GM19025 (cell line): ENCODE measurements at regions not wholly inside any gene's neighbourhood (a gene's known extent, or its start where the extent isn't known, plus 50 kb on each side); places are given as distances from the start of the nearest gene placed in this dataset.
A peak's percentile ranks its signal among the peaks of the same experiment; 100 is the strongest.
"Not testable (repeated sequence)": the region's sequence is repeated elsewhere in the genome, so short reads cannot be mapped to it uniquely, and the experiment has no call there.

Source experiments
- ATAC-seq: cut with Tn5 transposase; IDR thresholded peaks from one replicate; pipeline ENCODE4 v1.9.1; 2021; ENCODE audit warnings: mild to moderate bottlenecking, low read depth, moderate library complexity; ENCODE audit not compliant: unreplicated experiment

- no peak for ATAC-seq
These were observed 231.0 kb upstream of the RASGRP1 start for GRCh38 chr15:38795471-38796245.

GRCh38 chr15:38796589-38796988, 232.0 kb upstream of the RASGRP1 start:
- no peak for ATAC-seq

DNA sequence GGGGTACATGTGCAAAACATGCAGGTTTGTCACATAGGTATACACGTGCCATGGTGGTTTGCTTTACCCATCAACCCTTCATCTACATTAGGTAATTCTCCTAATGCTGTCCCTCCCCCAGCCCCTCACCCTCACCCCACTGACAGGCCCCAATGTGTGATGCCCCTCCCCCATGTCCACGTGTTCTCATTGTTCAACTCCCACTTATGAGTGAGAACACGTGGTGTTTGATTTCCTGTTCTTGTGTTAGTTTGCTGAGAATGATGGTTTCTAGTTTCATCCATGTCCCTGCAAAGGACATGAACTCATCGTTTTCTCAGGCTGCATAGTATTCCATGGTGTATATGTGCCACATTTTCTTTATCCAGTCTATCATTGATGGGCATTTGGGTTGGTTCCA, 232.9 kb upstream of the RASGRP1 start:
- not testable (repeated sequence) for ATAC-seq

DNA sequence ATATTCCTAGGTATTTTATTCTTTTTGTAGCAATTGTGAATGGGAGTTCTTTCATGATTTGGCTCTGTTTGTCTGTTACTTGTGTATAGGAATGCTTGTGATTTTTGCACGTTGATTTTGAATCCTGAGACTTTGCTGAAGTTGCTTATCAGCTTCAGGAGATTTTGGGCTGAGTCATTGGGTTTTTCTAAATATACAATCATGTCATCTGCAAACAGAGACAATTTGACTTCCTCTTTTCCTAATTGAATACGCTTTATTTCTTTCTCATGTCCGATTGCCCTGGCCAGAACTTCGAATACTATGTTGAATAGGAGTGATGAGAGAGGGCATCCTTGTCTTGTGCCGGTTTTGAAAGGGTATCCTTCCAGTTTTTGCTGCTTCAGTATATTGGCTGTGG, 234.6 kb upstream of the RASGRP1 start:
- ATAC-seq: not testable (repeated sequence)

DNA sequence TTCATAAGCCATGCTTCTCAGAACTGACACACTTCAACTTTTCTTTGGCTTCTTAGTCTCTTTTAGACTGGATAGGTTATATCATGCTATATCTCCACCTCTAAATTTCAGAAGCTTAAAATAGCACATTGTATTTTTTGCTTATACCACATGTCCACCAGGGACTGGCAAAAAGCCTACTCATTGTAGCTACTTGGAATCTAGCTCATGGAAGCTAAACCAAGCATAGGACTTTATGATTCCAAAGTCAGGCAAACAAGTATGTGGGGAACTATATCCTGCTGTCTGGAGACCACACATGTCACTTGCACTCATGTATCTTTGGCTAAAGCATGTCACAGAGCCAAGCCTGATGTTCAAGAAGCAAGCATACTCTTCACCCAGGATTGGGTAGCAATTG, 245.0 kb upstream of the RASGRP1 start:
- no peak for ATAC-seq

DNA sequence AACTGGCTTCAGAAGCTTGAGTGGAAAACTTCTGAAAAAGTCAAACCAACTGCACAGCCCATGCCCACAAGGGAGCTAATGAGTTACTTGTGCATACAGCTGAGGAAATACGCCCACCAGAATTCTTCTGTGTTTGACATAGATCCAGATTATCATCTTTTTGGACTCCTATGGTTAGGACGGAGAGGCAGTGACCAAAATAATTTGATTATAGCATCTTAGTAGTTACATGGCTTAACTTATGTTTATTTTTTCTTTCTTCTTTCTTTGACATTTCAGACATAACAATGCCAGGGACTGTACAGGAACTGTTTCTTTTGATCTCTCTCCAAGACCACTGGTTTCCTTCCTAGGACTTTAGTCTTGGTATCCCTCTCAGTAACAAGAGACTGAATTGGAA, 246.1 kb upstream of the RASGRP1 start:
- no peak for ATAC-seq

GRCh38 chr15:38814254-38814653, 249.6 kb upstream of the RASGRP1 start:
- ATAC-seq: not testable (repeated sequence)

- ATAC-seq: no peak
These were observed 250.3 kb upstream of the RASGRP1 start for GRCh38 chr15:38814891-38815290.

DNA sequence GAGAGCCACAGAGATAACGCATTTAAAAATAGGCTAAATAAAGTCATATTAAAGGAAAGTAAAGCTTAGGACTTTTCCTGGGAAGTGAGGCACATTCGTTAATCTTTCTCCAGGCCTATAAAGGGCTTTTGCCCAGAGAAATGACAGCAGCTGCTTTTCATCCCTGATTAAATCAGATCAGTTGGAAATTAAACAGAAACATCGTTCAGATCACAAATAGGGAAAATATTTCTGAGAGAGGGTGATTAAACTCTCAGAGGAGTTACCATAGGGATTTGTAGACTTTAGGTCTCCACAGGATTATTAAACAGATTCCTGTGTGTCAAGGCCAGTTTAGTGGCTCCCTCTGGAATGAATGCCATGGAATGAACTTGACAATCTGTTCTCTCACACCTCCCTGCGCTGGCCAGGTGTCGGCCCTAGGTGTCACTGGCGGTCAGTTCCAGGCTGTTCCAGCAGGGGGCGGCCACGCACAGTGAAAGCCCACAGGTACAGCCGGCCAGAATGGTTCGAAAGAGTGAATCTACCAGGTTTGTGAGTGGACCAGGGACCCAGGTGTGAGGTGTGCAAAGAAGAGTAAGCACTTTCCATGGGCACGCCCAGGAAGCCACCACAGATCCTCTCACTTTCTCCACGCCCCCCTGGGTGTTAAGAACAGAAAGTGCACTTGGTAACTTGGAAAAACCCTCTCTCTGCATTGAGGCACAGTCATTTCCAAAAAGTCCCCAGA, 253.0 kb upstream of the RASGRP1 start:
- peak; percentile 81 for ATAC-seq

DNA sequence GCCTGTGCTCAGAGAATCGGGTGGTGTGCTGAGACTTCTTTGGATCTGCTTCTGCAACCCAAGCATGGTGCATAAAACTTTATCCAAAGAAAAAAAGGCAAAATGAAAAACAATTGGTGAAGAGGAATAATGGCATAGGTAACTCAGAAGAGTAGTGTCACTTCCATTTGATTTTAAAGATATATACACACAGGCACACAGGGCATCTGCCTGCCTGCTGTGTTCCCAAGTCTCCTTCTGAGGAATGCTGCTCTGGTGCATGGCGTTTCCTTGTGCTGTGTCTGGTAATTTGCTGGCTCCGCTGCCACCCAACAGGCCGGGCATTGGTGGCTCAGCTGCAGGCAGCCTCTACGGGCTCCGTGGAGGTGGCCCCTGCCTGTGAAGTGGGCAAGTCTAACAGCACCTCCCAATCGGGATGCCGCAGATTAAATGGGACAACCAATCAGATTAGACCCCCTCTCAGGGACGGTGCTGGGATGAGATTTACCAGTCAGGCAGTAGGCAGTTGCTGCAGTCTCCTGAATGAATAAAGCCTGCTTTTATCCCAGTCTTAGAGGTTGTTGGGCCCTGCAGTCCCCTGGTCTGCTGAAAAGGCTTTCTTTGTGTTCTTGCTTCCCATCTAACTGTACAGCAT, 253.7 kb upstream of the RASGRP1 start:
- ATAC-seq: peak; percentile 15

- no peak for ATAC-seq
These were observed 254.9 kb upstream of the RASGRP1 start for GRCh38 chr15:38819387-38819950.

- no peak for ATAC-seq
These were observed 258.6 kb upstream of the RASGRP1 start for GRCh38 chr15:38823263-38823662.

DNA sequence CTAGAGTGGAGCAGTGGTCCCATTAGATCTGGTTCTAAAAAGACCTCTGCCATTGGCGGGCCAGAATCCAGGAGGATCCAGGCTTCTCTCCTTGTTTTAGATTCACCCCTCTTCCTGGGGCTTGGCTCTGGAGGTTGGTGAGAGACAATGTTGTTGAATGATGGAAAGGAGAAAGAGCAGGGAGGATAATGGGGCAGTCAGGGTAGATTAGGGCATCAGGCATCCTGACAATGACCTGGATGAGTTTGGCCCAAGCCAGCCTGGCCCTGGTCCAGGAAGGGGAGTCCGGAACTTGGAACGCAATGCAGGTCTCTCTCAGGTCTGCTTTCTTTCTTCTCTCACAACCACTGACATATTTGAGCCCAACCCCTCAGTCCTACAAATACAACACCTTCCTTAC, 260.1 kb upstream of the RASGRP1 start:
- ATAC-seq: no peak

DNA sequence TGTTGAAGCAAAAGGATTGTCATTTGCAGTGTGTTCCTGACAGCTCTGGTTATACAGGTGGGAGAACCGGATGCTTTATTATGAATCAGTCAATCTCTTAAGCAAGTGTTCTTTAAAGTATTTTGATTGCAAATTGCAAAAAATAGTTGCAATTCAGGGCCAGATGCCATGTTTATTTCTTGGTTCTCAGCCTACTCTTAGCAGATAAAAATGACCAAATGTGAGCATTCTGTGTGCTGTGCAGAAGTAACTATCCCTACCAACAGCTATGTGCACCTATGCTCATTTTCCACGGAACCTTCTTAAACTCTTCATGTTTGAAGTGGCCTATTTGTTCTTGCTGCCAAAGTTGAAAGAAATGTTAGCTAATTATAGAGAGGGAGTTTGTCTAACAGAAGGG, 262.3 kb upstream of the RASGRP1 start:
- no peak for ATAC-seq

DNA sequence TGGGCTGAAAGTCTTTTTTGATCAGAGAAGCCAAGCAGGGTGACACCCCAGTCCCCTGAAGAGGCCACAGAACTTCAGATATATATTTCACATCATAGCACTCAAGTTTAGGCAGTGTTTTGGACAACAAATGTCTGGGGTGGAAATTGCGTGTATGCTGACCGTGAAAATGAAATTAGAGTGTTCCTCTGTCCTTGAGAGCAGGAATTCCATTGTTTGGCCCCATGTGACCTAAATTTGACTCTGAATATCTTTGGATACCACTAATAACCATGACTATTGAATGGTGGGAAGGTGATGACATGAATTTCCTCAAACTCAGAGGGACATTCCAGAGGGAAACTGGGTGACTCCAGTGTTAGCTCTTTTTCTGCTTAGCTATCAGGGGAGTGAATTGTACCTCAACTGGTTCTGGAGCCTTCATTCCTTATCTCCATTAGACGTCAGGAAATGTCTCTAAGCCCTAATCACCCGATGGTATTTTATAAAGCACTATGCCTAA, 263.5 kb upstream of the RASGRP1 start:
- ATAC-seq: no peak

GRCh38 chr15:38829086-38829485, 264.5 kb upstream of the RASGRP1 start:
- ATAC-seq: no peak

GRCh38 chr15:38842226-38842625, 277.6 kb upstream of the RASGRP1 start:
- ATAC-seq: no peak

GRCh38 chr15:38843051-38843501, 278.5 kb upstream of the RASGRP1 start:
- ATAC-seq: no peak

DNA sequence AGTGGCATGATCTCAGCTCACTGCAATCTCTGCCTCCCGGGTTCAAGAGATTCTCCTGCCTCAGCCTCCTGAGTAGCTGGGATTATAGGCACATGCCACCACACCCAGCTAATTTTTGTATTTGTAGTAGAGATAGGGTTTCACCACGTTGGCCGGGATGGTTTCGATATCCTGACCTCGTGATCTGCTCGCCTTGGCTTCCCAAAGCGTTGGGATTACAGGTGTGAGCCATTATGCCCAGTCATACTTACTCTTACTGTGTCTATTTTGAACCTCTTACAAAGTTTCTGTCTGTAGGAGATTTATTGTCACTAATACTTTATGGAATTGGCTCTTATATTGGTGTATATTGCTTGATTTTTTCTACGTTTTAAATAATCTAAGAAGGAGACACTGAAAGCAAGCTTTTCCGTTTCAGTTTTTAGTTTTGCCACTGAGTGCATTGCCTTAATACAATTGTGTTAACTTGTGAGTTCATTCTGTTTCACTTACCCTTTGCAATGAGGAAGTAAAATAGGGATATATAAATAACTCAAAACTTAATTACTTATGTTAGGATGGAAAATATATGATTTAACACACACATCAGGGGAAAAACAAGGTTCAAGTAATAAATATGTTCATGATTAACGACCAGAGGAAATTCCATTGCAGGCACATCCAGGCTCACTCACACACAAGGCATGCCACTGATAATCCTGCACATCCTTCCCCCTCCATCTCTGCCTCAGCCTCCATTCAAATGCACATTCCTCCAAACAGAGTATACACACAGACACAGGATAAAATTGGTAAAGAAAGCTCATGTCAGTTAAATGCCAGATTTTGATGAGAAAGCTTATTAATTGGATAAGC, 279.3 kb upstream of the RASGRP1 start:
- ATAC-seq: no peak

DNA sequence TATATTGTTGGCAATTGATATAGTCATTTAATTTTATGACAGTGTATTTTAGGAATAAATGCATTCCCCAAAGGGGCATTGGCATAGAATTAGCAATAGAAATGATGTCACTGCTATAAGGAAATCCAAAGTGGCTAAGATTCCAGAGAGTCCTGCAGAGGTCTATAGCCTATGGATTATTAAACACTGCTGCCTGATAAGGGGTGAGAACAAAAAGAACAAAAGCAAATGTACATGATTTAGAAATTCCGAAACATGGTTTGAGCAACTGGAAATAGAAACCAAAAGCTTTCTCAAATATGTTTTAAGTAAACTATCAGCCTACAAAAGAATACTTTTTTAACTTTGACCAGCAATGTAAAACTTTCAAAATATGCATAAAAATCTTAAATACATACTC, 280.1 kb upstream of the RASGRP1 start:
- ATAC-seq: no peak
